WERI-Rb-1 (cell line): ENCODE measurements at regions not wholly inside any gene's neighbourhood (a gene's known extent, or its start where the extent isn't known, plus 50 kb on each side); places are given as distances from the start of the nearest gene placed in this dataset.

Experiments used
- DNase-seq: peaks from one replicate; pipeline ENCODE4 v3.0.0-alpha.2; 2020
- H3K27ac ChIP-seq: fragments of 250-450 bp; sonication (Bioruptor Pico); 2 replicates; pipeline ENCODE4 v1.5.1; 2020; ENCODE audit warnings: mild to moderate bottlenecking, moderate library complexity
- H3K27me3 ChIP-seq: fragments of 250-450 bp; sonication (Bioruptor Pico); 2 replicates; pipeline ENCODE4 v1.5.1; 2021; ENCODE audit warnings: mild to moderate bottlenecking, low read depth, moderate library complexity; ENCODE audit not compliant: insufficient read depth, severe bottlenecking
- H3K36me3 ChIP-seq: fragments of 250-450 bp; sonication (Bioruptor Pico); 2 replicates; pipeline ENCODE4 v1.5.1; 2020; ENCODE audit warnings: mild to moderate bottlenecking, moderate library complexity
- H3K4me3 ChIP-seq: 2 replicates; pipeline ENCODE4 v1.5.1; 2011; ENCODE audit warnings: low read depth, mild to moderate bottlenecking, control low read depth, low read length
- H3K9me3 ChIP-seq: fragments of 250-450 bp; sonication (Bioruptor Pico); 2 replicates; pipeline ENCODE4 v1.5.1; 2021; ENCODE audit warnings: mild to moderate bottlenecking, moderate library complexity; ENCODE audit not compliant: severe bottlenecking
- CTCF ChIP-seq: IDR thresholded peaks from 2 replicates; pipeline ENCODE4 v1.5.1; 2011; ENCODE audit warnings: low read depth, mild to moderate bottlenecking, control low read depth, inconsistent platforms, low read length

- Histone ChIP-seq H3K27ac (no peak overlapping the region), H3K27me3 (no peaks in the 10 kb centered on the region), H3K9me3 (no peaks in the 10 kb centered on the region), H3K4me3 (no peak overlapping the region), H3K36me3 (no peaks in the 10 kb centered on the region)
- no peak for DNase-seq
- TF ChIP-seq CTCF = no peak
Measured at GRCh38 chr1:78420688-78421087, 70.1 kb upstream of the PTGFR start.

- Histone ChIP-seq H3K9me3 (no peaks in the 10 kb centered on the region), H3K36me3 (no peaks in the 10 kb centered on the region), H3K27me3 (no peaks in the 10 kb centered on the region), H3K4me3 (no peak overlapping the region), H3K27ac (no peak overlapping the region)
- DNase-seq = no peak
- TF ChIP-seq CTCF = no peak
Measured at GRCh38 chr1:78424720-78425119, 66.1 kb upstream of the PTGFR start.

GRCh38 chr1:78426408-78426807 is 64.4 kb upstream of the PTGFR start:
- Histone ChIP-seq H3K27me3 (no peaks in the 10 kb centered on the region), H3K9me3 (no peaks in the 10 kb centered on the region), H3K4me3 (no peak overlapping the region), H3K27ac (no peak overlapping the region), H3K36me3 (no peaks in the 10 kb centered on the region)
- TF ChIP-seq CTCF = no peak
- no peak for DNase-seq

GRCh38 chr1:78427506-78427905 is 63.3 kb upstream of the PTGFR start:
- no peak overlapping the region for H3K27ac ChIP-seq
- no peak for DNase-seq
- no peak for TF ChIP-seq CTCF
- H3K36me3 ChIP-seq = no peaks in the 10 kb centered on the region
- H3K9me3 ChIP-seq = no peaks in the 10 kb centered on the region
- no peak overlapping the region for H3K4me3 ChIP-seq
- H3K27me3 ChIP-seq = no peaks in the 10 kb centered on the region

GRCh38 chr1:78432016-78432415 is 58.8 kb upstream of the PTGFR start:
- Histone ChIP-seq H3K27ac (no peak overlapping the region), H3K4me3 (no peak overlapping the region), H3K9me3 (peaks cover 3% of the 10 kb centered on the region), H3K36me3 (no peaks in the 10 kb centered on the region), H3K27me3 (no peaks in the 10 kb centered on the region)
- no peak for TF ChIP-seq CTCF
- no peak for DNase-seq

- Histone ChIP-seq H3K36me3 (no peaks in the 10 kb centered on the region), H3K4me3 (no peak overlapping the region), H3K9me3 (peaks cover 3% of the 10 kb centered on the region), H3K27me3 (no peaks in the 10 kb centered on the region), H3K27ac (peak overlapping the region; percentile 85)
- peak; percentile 73 for DNase-seq
- TF ChIP-seq CTCF = no peak
Measured at GRCh38 chr1:78434351-78434750, 56.4 kb upstream of the PTGFR start.
